ENCODE measurements at regions not wholly inside any gene's neighbourhood (a gene's known extent, or its start where the extent isn't known, plus 50 kb on each side); places are given as distances from the start of the nearest gene placed in this dataset.

GRCh38 chr9:93875330-93875729 lies 79.8 kb downstream of the BARX1 start:
- DNase-seq: no peak

- no peak for DNase-seq
Observed at GRCh38 chr9:93874242-93874641, 80.9 kb downstream of the BARX1 start.

- no peak for DNase-seq
Observed at GRCh38 chr9:93871286-93871685, 83.9 kb downstream of the BARX1 start.

- no peak for DNase-seq
Observed at GRCh38 chr9:93869863-93870262, 85.3 kb downstream of the BARX1 start.

GRCh38 chr9:93869088-93869487 lies 86.1 kb downstream of the BARX1 start:
- DNase-seq: no peak

- no peak for DNase-seq
Observed at GRCh38 chr9:93865716-93866115, 89.4 kb downstream of the BARX1 start.

- no peak for DNase-seq
Observed at GRCh38 chr9:93865245-93865644, 89.9 kb downstream of the BARX1 start.

- DNase-seq: no peak
Observed at GRCh38 chr9:93864840-93865239, 90.3 kb downstream of the BARX1 start.

GRCh38 chr9:93864032-93864431 lies 91.1 kb downstream of the BARX1 start:
- no peak for DNase-seq

- DNase-seq: no peak
Observed at GRCh38 chr9:93862877-93863545, 92.1 kb downstream of the BARX1 start.

GRCh38 chr9:93861736-93862358 lies 93.3 kb downstream of the BARX1 start:
- DNase-seq: no peak

GRCh38 chr9:93860694-93861658 lies 94.2 kb downstream of the BARX1 start:
- no peak for DNase-seq

- DNase-seq: no peak
Observed at GRCh38 chr9:93859431-93860215, 95.5 kb downstream of the BARX1 start.

- no peak for DNase-seq
Observed at GRCh38 chr9:93857528-93857927, 97.6 kb downstream of the BARX1 start.

- no peak for DNase-seq
Observed at GRCh38 chr9:93852728-93853127, 102.4 kb downstream of the BARX1 start.

- DNase-seq: no peak
Observed at GRCh38 chr9:93846349-93846748, 108.8 kb downstream of the BARX1 start.

GRCh38 chr9:93843396-93843795 lies 111.8 kb downstream of the BARX1 start:
- DNase-seq: no peak

GRCh38 chr9:93830606-93831005 lies 124.5 kb downstream of the BARX1 start:
- DNase-seq: no peak

- no peak for DNase-seq
Observed at GRCh38 chr9:93830012-93830596, 125.1 kb downstream of the BARX1 start.

GRCh38 chr9:93829271-93830011 lies 125.7 kb downstream of the BARX1 start:
- no peak for DNase-seq

GRCh38 chr9:93828331-93829097 lies 126.6 kb downstream of the BARX1 start:
- no peak for DNase-seq
